Peyer's patch (tissue), 4 donors: ENCODE measurements at regions not wholly inside any gene's neighbourhood (a gene's known extent, or its start where the extent isn't known, plus 50 kb on each side); places are given as distances from the start of the nearest gene placed in this dataset.

Source experiments
- POLR2A ChIP-seq, 2 donors: fragments of 450-650 bp; IDR thresholded peaks; one replicate each; pipeline ENCODE4 v1.5.1; 2017; ENCODE audit warnings: antibody characterized with exemption in 2 of 2, mild to moderate bottlenecking in 2 of 2, moderate library complexity in 2 of 2
- TF ChIP-seq, protein P1 (sequence below), 6 experiments: fragments of 450-650 bp in 4 of 6; fragments of 200-600 bp in 2 of 6; sonication (generic) in 1 of 6; IDR thresholded peaks; one replicate each; pipeline ENCODE4 v1.5.1; 2017 to 2019; ENCODE audit warnings: antibody characterized with exemption in 6 of 6, mild to moderate bottlenecking in 3 of 6, moderate library complexity in 1 of 6

DNA sequence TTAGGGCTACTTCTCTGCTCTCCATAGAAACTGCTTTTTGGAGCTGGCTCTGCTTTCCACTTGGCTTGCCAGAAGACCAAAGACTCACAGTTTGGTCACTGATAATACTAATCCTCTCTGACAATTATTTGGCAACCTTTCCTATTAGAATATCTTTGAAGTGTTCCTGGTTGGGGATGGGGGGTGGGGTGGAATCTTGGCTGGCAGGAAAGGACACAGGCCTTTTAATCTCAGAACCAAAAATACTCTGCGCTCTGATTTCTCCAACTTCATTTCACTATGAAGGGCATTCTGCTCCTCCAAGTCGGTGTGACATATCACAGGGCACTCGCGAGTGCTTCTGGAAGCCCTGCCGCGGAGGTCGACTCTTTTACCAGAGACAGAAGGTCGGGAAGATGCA, 1329.0 kb upstream of the WWC1 start:
- TF ChIP-seq, protein P1, sequence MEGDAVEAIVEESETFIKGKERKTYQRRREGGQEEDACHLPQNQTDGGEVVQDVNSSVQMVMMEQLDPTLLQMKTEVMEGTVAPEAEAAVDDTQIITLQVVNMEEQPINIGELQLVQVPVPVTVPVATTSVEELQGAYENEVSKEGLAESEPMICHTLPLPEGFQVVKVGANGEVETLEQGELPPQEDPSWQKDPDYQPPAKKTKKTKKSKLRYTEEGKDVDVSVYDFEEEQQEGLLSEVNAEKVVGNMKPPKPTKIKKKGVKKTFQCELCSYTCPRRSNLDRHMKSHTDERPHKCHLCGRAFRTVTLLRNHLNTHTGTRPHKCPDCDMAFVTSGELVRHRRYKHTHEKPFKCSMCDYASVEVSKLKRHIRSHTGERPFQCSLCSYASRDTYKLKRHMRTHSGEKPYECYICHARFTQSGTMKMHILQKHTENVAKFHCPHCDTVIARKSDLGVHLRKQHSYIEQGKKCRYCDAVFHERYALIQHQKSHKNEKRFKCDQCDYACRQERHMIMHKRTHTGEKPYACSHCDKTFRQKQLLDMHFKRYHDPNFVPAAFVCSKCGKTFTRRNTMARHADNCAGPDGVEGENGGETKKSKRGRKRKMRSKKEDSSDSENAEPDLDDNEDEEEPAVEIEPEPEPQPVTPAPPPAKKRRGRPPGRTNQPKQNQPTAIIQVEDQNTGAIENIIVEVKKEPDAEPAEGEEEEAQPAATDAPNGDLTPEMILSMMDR (IDR thresholded peaks at IDR 0.05) = no peak
- TF ChIP-seq POLR2A (IDR thresholded peaks at IDR 0.05) = no peak
